Activated T-helper 17 cell treated with anti-CD3 and anti-CD28 coated beads, Interleukin-2, amount 50 U/mL, for 72 hours (primary cell): ENCODE measurements at regions not wholly inside any gene's neighbourhood (a gene's known extent, or its start where the extent isn't known, plus 50 kb on each side); places are given as distances from the start of the nearest gene placed in this dataset.
A peak's percentile ranks its signal among the peaks of the same experiment; 100 is the strongest.
"Not testable (repeated sequence)": the region's sequence is repeated elsewhere in the genome, so short reads cannot be mapped to it uniquely, and the experiment has no call there.

Experiments
- ATAC-seq: fragments of 150-1000 bp; cut with Tn5 transposase; replicated peaks from 2 replicates; pipeline ENCODE4 v1.10.0; 2021; ENCODE audit warnings: mild to moderate bottlenecking, moderate library complexity
- H3K27ac Mint-ChIP-seq: one replicate; pipeline ENCODE4 v1.8.0; 2022; ENCODE audit warnings: mixed read lengths
- H3K27me3 Mint-ChIP-seq: one replicate; pipeline ENCODE4 v1.8.0; 2022; ENCODE audit warnings: mixed read lengths
- H3K36me3 Mint-ChIP-seq: one replicate; pipeline ENCODE4 v1.8.0; 2022; ENCODE audit warnings: low read depth, mild to moderate bottlenecking, mixed read lengths
- H3K4me1 Mint-ChIP-seq: one replicate; pipeline ENCODE4 v1.8.0; 2022; ENCODE audit warnings: mixed read lengths
- H3K4me3 Mint-ChIP-seq: one replicate; pipeline ENCODE4 v1.8.0; 2022; ENCODE audit warnings: mild to moderate bottlenecking, mixed read lengths
- H3K9me3 Mint-ChIP-seq: one replicate; pipeline ENCODE4 v1.8.0; 2022; ENCODE audit warnings: mixed read lengths

- no peaks in the 10 kb centered on the region for H3K9me3 Mint-ChIP-seq
- H3K27ac Mint-ChIP-seq: no peak overlapping the region
- ATAC-seq: peak; percentile 21
- no peak overlapping the region for H3K4me3 Mint-ChIP-seq
- no peaks in the 10 kb centered on the region for H3K27me3 Mint-ChIP-seq
- H3K4me1 Mint-ChIP-seq: no peaks in the 10 kb centered on the region
- H3K36me3 Mint-ChIP-seq: no peaks in the 10 kb centered on the region
Measured at GRCh38 chr7:20541608-20542349, 73.7 kb upstream of the ABCB5 start.

- no peaks in the 10 kb centered on the region for H3K36me3 Mint-ChIP-seq
- H3K4me3 Mint-ChIP-seq: no peak overlapping the region
- no peaks in the 10 kb centered on the region for H3K9me3 Mint-ChIP-seq
- no peak overlapping the region for H3K27ac Mint-ChIP-seq
- no peaks in the 10 kb centered on the region for H3K4me1 Mint-ChIP-seq
- no peak for ATAC-seq
- H3K27me3 Mint-ChIP-seq: no peaks in the 10 kb centered on the region
Measured at GRCh38 chr7:20542594-20542993, 72.9 kb upstream of the ABCB5 start.

GRCh38 chr7:20543500-20543899 lies 72.0 kb upstream of the ABCB5 start:
- Mint-ChIP-seq H3K27ac (no peak overlapping the region), H3K9me3 (no peaks in the 10 kb centered on the region), H3K4me3 (no peak overlapping the region), H3K27me3 (no peaks in the 10 kb centered on the region), H3K4me1 (no peaks in the 10 kb centered on the region), H3K36me3 (no peaks in the 10 kb centered on the region)
- no peak for ATAC-seq

- H3K9me3 Mint-ChIP-seq: no peaks in the 10 kb centered on the region
- no peak overlapping the region for H3K27ac Mint-ChIP-seq
- H3K4me1 Mint-ChIP-seq: no peaks in the 10 kb centered on the region
- H3K36me3 Mint-ChIP-seq: no peaks in the 10 kb centered on the region
- no peaks in the 10 kb centered on the region for H3K27me3 Mint-ChIP-seq
- no peak overlapping the region for H3K4me3 Mint-ChIP-seq
- no peak for ATAC-seq
Measured at GRCh38 chr7:20545016-20545415, 70.5 kb upstream of the ABCB5 start.

- H3K4me1 Mint-ChIP-seq, H3K9me3 Mint-ChIP-seq, H3K27ac Mint-ChIP-seq, H3K27me3 Mint-ChIP-seq, ATAC-seq, H3K4me3 Mint-ChIP-seq, H3K36me3 Mint-ChIP-seq: not testable (repeated sequence)
Measured at GRCh38 chr7:20546958-20547357, 68.5 kb upstream of the ABCB5 start.

GRCh38 chr7:20554072-20554471 lies 61.4 kb upstream of the ABCB5 start:
- ATAC-seq: no peak
- H3K4me1 Mint-ChIP-seq: no peaks in the 10 kb centered on the region
- H3K27ac Mint-ChIP-seq: no peak overlapping the region
- no peaks in the 10 kb centered on the region for H3K36me3 Mint-ChIP-seq
- no peaks in the 10 kb centered on the region for H3K27me3 Mint-ChIP-seq
- no peak overlapping the region for H3K4me3 Mint-ChIP-seq
- H3K9me3 Mint-ChIP-seq: no peaks in the 10 kb centered on the region

- no peaks in the 10 kb centered on the region for H3K9me3 Mint-ChIP-seq
- H3K4me3 Mint-ChIP-seq: no peak overlapping the region
- ATAC-seq: no peak
- no peaks in the 10 kb centered on the region for H3K27me3 Mint-ChIP-seq
- H3K27ac Mint-ChIP-seq: no peak overlapping the region
- no peaks in the 10 kb centered on the region for H3K36me3 Mint-ChIP-seq
- no peaks in the 10 kb centered on the region for H3K4me1 Mint-ChIP-seq
Measured at GRCh38 chr7:20556091-20556490, 59.4 kb upstream of the ABCB5 start.

- no peaks in the 10 kb centered on the region for H3K36me3 Mint-ChIP-seq
- no peak for ATAC-seq
- H3K4me3 Mint-ChIP-seq: no peak overlapping the region
- H3K27ac Mint-ChIP-seq: no peak overlapping the region
- H3K9me3 Mint-ChIP-seq: no peaks in the 10 kb centered on the region
- no peaks in the 10 kb centered on the region for H3K27me3 Mint-ChIP-seq
- H3K4me1 Mint-ChIP-seq: no peaks in the 10 kb centered on the region
Measured at GRCh38 chr7:20557116-20557515, 58.4 kb upstream of the ABCB5 start.

GRCh38 chr7:20558963-20559716 lies 56.3 kb upstream of the ABCB5 start:
- Mint-ChIP-seq H3K27ac (no peak overlapping the region), H3K27me3 (no peaks in the 10 kb centered on the region), H3K9me3 (no peaks in the 10 kb centered on the region), H3K4me1 (no peaks in the 10 kb centered on the region), H3K36me3 (no peaks in the 10 kb centered on the region), H3K4me3 (no peak overlapping the region)
- no peak for ATAC-seq

GRCh38 chr7:20559883-20560282 lies 55.6 kb upstream of the ABCB5 start:
- Mint-ChIP-seq H3K9me3 (no peaks in the 10 kb centered on the region), H3K4me1 (no peaks in the 10 kb centered on the region), H3K27me3 (no peaks in the 10 kb centered on the region), H3K36me3 (no peaks in the 10 kb centered on the region), H3K4me3 (no peak overlapping the region), H3K27ac (no peak overlapping the region)
- no peak for ATAC-seq

- Mint-ChIP-seq H3K27ac (no peak overlapping the region), H3K9me3 (no peaks in the 10 kb centered on the region), H3K27me3 (no peaks in the 10 kb centered on the region), H3K36me3 (no peaks in the 10 kb centered on the region), H3K4me1 (no peaks in the 10 kb centered on the region), H3K4me3 (no peak overlapping the region)
- no peak for ATAC-seq
Measured at GRCh38 chr7:20560325-20561180, 54.9 kb upstream of the ABCB5 start.

- Mint-ChIP-seq H3K27ac (no peak overlapping the region), H3K36me3 (no peaks in the 10 kb centered on the region)
Measured at GRCh38 chr7:20561466-20561865, 54.0 kb upstream of the ABCB5 start.

GRCh38 chr7:20561908-20562307 lies 53.6 kb upstream of the ABCB5 start:
- no peaks in the 10 kb centered on the region for H3K9me3 Mint-ChIP-seq
- H3K4me1 Mint-ChIP-seq: no peaks in the 10 kb centered on the region
- H3K27ac Mint-ChIP-seq: no peak overlapping the region

More at GRCh38 chr7:20561466-20561865, 54.0 kb upstream of the ABCB5 start:
- Mint-ChIP-seq H3K4me1 (no peaks in the 10 kb centered on the region), H3K27me3 (no peaks in the 10 kb centered on the region), H3K9me3 (no peaks in the 10 kb centered on the region), H3K4me3 (no peak overlapping the region)
- ATAC-seq: no peak

GRCh38 chr7:20562461-20562860 lies 53.0 kb upstream of the ABCB5 start:
- H3K4me3 Mint-ChIP-seq: no peak overlapping the region
- no peak overlapping the region for H3K27ac Mint-ChIP-seq
- H3K27me3 Mint-ChIP-seq: no peaks in the 10 kb centered on the region

More at GRCh38 chr7:20561908-20562307, 53.6 kb upstream of the ABCB5 start:
- Mint-ChIP-seq H3K4me3 (no peak overlapping the region), H3K36me3 (no peaks in the 10 kb centered on the region), H3K27me3 (no peaks in the 10 kb centered on the region)
- no peak for ATAC-seq

More at GRCh38 chr7:20562461-20562860, 53.0 kb upstream of the ABCB5 start:
- Mint-ChIP-seq H3K9me3 (peaks cover 2% of the 10 kb centered on the region), H3K4me1 (no peaks in the 10 kb centered on the region), H3K36me3 (no peaks in the 10 kb centered on the region)
- ATAC-seq: no peak
